NCI-H345 (cell line): ENCODE measurements at regions not wholly inside any gene's neighbourhood (a gene's known extent, or its start where the extent isn't known, plus 50 kb on each side); places are given as distances from the start of the nearest gene placed in this dataset.

Source experiments
- DNase-seq: peaks from one replicate; lab custom pipeline; 2025; lab: John Stamatoyannopoulos, UW

GRCh38 chr20:18971121-18971520 is 157.5 kb downstream of the SCP2D1 start:
- DNase-seq, result no peak

DNA sequence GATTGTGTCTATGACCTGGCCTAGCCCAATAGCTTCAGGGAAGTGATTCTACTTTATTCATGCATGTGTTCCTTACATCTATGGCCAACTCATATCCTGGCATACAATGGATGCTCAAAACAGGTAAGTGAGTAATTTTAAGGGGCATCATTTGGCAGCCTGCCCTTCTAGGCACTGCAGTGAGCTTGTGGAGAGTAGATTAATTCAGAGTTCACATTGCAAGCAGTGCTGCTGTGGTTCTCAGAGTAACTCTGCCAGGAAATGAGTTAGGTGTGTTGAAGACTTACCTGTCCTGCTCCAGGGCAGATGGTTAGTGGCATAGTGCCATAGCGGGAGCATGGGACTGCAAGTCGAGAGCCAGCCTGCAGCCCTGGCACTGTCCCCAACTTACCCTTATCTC is 158.0 kb downstream of the SCP2D1 start:
- no peak for DNase-seq

GRCh38 chr20:18972251-18972876 is 158.8 kb downstream of the SCP2D1 start:
- DNase-seq, result no peak

- DNase-seq, result no peak
Measured at GRCh38 chr20:18973529-18974173, 160.1 kb downstream of the SCP2D1 start.

DNA sequence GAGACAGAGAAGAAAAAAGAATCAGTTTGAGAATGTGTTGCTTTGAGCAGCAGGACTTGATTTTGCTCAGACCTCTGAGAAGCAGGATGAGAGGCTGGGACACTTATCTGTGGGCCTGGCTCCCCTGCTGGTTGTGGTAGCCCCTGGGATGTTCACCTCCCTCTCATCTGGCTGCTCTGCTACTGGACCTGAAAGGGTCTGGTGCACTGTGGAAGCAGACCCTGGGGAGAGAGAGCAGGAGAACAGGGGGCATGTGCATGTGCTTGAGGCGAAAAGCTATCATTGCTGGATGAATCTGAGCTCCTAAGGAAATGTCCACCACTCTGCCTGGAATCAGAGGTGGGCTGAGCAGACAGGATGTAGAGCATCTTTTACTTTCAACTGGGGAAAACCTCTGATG is 161.1 kb downstream of the SCP2D1 start:
- DNase-seq, result no peak

DNA sequence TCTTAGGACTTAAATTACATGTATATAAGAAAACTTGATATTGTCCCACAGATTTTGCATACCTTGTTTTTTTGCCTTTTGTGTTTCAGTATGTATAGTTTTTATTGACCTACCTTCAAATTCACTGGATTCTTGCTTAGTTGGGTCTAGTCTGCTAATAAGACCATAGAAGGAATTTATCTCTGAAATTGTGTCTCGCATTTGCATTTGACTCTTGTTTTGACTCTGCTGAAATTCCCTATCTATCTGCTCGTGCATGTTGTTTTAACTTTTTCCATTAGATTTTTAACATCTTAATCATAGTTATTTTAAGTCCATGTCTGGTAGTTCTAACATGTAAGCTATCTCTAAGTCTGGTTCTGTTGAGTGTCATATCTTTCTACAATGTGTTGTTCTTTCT is 163.9 kb downstream of the SCP2D1 start:
- DNase-seq, result no peak

DNA sequence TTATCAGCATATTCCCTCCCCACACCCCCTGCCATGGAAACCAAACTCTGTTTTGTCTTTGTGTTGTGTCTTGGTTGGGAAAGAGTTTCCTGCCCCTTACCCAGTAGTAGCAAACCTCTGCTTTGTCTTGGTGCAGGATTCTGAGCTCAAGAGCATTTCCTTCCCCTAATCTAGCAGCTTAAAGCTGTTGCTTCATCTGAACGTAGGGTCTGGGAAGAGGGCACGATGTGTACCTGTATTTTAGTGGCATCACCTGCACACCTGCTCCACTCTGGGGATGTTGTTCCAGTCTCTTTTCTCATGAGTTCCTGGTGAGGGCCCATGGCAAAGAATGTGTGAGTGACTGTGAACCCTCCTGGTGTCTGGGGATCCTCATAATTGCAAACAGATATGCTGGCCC is 164.7 kb downstream of the SCP2D1 start:
- DNase-seq, result no peak

DNA sequence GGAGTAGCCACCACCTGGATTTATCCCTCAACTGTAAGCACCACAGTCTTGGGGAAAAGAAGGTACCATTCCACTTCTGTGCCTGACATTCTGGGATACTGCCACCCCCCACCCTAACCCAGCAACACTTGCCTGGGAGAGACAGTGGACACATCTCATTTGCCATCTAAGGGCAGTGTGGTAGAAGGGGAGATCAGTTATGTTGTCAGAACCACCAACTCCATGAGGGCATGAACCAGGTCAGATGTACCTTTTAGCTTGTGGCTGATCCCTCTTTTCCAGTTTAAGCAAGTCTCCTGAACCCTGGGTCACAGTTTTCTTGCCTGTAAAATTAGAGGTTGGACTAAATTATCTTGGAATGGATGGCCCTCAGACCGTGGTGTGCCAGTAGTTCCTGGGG is 165.5 kb downstream of the SCP2D1 start:
- no peak for DNase-seq

DNA sequence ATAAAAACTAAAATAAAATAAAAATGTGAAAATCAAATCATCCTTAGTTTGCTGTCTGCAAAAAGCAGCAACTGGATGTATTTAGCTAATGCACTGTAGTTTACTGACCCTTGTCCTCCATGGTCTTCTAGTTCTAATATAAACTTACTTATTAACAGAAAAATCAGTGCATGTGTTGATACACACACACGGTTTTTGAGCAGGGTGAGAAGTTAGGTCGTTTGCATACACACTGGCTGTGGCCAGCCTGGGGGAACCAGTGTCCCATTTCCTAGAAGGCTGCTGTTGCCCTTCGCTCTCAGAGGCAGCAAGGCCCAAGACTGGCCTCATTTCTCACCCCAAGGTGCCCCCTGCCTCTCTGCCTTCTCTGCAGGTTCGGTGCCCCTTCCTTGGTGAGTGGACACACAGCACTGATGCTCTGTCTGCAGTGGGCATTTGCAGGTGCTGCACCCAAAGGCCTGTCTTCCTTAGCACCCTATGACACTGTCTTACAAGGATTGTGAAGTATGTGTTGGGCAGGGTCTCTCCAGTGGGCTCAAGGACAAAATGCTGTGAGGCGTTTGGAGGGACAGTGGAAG is 168.5 kb downstream of the SCP2D1 start:
- DNase-seq, result no peak

DNA sequence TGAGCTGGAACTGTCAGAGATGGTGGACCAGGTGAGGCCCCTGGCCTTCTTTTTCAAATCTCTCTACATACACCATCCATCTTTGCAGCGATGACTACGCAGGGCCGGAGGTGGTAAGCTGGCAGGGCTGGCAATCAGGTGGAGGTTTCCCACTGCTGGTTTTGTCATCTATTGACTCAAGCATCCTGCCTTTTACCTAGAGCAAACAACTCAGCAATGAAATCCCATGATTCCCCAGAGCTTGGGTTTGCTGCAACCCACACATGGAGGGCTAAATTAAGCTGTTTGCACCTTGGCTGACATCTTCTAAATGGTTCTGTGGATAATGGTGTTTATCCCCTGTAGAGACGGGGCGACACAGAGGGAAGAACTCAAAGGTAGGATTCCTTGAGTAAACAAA is 170.2 kb downstream of the SCP2D1 start:
- DNase-seq, result peak; percentile 91

- DNase-seq, result peak; percentile 81
Measured at GRCh38 chr20:18984238-18985200, 170.9 kb downstream of the SCP2D1 start.

GRCh38 chr20:18985551-18985950 is 172.0 kb downstream of the SCP2D1 start:
- DNase-seq, result no peak

DNA sequence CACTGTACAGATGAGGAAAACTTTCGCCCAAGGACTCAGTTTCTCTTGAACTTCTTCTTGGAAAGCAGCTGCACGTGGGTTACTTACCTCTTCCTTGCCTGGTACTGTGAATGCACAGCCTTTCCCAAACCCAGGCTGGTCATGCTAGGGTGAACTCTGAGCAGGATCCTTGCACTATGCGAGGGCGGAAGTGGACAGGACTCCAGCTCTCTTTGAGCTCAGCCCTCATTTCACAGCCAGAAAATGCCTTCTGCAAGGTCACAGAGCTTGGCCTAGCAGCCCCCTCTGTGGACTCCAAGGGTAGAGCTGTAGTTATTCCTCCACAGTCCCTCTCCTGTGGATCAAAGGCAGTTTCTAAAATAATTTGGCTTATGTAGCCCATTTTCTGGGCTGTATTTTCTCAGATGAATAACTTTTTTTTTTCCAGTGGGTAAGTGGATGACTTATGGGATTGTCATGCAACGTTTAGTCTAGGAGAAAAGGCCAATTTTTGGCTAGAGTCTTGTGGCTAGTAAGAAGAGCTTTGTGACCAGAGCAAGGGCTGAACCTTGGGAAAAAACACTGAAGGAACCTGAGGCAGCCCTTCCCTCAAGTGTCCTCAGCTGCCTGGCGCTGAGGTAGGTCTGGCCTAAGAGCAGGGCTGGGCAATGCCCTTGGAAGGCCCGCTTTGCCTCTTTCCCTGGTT is 172.7 kb downstream of the SCP2D1 start:
- no peak for DNase-seq

DNA sequence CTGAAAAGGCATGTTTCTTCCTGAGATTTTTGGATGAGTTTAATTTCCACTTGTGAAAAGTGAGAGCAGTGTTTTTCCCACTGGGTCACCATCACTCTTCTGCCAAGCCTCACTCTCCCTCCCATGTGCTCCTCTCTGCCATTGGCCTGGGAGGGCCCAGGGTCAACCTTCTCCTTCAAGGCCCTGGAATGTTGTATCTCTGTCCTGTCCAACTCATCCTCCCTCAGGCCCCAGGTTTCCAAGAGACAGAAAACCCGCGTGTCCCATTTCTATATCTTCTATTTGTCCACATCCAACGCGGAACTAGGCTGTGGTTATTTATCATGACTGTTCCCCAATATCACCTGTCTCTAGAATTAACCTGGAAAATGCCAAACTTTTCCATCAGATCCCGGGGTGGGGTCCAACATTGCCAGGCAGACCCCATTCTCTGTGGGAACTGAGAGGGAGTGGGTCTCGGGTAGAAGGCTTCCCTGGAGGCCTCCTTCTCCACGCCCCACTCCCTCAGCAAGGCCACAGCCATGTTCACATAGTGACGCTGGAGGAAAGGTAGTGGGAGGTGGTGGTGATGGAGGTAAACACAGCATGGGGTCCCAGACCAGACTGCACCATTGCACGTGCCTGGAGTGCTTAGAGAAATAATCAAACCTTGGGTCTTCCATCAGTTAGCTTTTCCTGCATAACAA is 173.5 kb downstream of the SCP2D1 start:
- no peak for DNase-seq

DNA sequence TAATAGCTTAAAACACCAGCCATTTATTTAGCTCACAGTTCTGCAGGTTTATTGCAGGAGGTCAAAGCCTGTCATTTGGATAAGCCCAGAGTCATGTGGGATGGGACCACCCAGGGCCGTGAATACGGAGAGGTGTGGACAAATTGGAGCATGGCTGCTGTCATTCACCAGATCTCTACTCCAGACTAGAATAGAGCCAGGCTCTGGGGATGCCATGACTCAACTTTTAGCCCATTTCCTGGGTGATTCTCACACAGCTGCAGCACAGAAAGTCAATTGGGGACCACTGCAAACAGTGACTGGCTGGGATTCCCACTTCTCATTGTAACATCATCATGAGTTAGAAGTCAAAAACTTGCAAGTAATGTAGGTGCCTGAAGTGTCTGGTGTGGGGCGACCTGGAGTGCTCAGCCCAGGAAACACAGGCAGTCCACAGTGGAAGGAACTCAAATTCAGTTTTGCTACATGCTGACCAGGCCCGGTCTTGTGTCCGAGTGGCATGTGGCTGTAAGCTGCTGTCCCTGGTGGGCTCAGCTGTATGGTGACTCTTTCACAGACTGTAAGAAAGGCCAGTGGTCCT is 174.3 kb downstream of the SCP2D1 start:
- no peak for DNase-seq

- DNase-seq, result no peak
Measured at GRCh38 chr20:18988701-18989100, 175.1 kb downstream of the SCP2D1 start.

GRCh38 chr20:18989736-18990474 is 176.3 kb downstream of the SCP2D1 start:
- DNase-seq, result no peak

DNA sequence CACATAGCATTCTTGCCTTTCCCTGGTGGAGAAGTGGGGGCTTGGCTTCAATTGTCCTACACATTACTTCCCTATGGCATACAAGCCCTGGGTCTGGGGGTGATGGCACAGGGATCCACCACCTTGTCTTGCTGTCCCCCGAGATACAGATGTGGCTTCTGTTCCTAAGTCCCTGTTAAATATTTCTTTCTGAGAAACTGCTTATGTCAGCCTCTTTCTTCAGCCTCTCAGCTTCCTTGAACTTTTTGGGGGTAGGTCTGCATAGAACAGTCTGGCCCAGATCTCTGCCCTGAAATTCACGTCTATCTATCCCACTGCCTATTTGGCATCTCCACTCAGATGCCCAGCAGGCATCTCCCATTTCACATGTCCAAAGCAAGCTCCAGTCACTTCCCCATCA is 177.4 kb downstream of the SCP2D1 start:
- no peak for DNase-seq

DNA sequence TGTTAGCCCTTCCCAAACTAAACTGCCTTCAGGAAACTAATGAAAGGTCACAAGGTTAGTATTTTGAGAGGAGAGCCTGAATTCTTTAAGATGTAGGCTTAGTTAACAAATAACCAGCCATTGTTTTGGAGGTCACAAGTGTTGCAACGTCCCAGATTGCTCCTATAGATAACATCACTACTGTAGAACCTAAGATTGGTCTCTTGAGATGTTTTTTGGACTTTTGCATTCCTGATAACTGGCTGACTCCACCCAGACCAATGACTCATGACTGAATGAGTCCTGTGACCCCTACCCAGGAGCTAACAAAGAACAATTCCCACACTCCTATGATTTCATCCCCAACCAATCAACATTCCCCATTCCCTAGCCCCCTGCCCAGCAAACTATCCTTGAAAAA is 178.8 kb downstream of the SCP2D1 start:
- DNase-seq, result no peak

DNA sequence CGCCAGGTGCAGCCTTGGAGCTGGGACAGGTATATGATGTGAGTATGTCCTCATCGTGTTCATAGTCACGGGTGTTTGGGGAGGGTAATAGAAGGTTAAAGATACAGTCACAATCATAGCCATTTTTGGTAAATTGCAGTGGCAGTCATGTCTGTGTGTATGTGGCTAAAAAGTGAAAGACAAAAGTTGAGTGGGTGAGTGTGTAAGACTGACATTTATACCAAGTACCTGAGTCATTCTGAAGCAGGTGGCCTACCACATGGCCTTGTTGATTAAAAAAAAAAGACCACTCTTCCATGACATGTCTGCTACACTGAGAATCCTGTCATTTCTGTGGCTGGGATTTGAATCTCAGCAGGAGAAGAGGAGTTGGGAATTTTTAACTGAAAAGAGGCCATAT is 181.9 kb downstream of the SCP2D1 start:
- DNase-seq, result no peak
